MM.1S (cell line): ENCODE measurements at regions not wholly inside any gene's neighbourhood (a gene's known extent, or its start where the extent isn't known, plus 50 kb on each side); places are given as distances from the start of the nearest gene placed in this dataset.

Experiments used
- DNase-seq: peaks from one replicate; pipeline ENCODE4 v3.0.0-alpha.2; 2015
- H2AFZ ChIP-seq: fragments of 300-600 bp; sonication (generic); 2 replicates; pipeline ENCODE4 v1.6.0; 2016; ENCODE audit warnings: antibody characterized with exemption, low read length
- H3F3A ChIP-seq: fragments of 300-600 bp; sonication (generic); 2 replicates; pipeline ENCODE4 v1.6.1; 2016; ENCODE audit warnings: mild to moderate bottlenecking, antibody characterized with exemption, low read length, moderate library complexity, mixed read lengths; ENCODE audit not compliant: insufficient read depth
- H3K27ac ChIP-seq: fragments of 300-600 bp; sonication (generic); 2 replicates; pipeline ENCODE4 v1.5.1; 2016; ENCODE audit warnings: mild to moderate bottlenecking, low read length
- H3K27me3 ChIP-seq: fragments of 300-600 bp; sonication (generic); replicated peaks from 2 replicates; pipeline ENCODE4 v1.6.0; 2016; ENCODE audit warnings: low read length; ENCODE audit not compliant: insufficient read depth
- H3K36me3 ChIP-seq: fragments of 300-600 bp; sonication (generic); replicated peaks from 2 replicates; pipeline ENCODE4 v1.6.1; 2016; ENCODE audit warnings: mild to moderate bottlenecking, low read length, mixed read lengths; ENCODE audit not compliant: insufficient read depth
- H3K4me1 ChIP-seq: fragments of 300-600 bp; sonication (generic); 2 replicates; pipeline ENCODE4 v1.6.1; 2016; ENCODE audit warnings: low read length, mixed read lengths
- H3K4me2 ChIP-seq: fragments of 300-600 bp; sonication (generic); 2 replicates; pipeline ENCODE4 v1.6.0; 2016; ENCODE audit warnings: low read depth, low read length
- H3K4me3 ChIP-seq: fragments of 300-600 bp; sonication (generic); 2 replicates; pipeline ENCODE4 v1.5.1; 2016; ENCODE audit warnings: low read length, mixed read lengths
- H3K79me2 ChIP-seq: fragments of 300-600 bp; sonication (generic); 2 replicates; pipeline ENCODE4 v1.6.1; 2016; ENCODE audit warnings: mixed run types, low read length, mixed read lengths
- H3K9ac ChIP-seq: fragments of 300-600 bp; sonication (generic); 2 replicates; pipeline ENCODE4 v1.6.1; 2016; ENCODE audit warnings: low read length, mixed read lengths
- H3K9me2 ChIP-seq: fragments of 300-600 bp; sonication (generic); replicated peaks from 2 replicates; pipeline ENCODE4 v1.6.1; 2016; ENCODE audit warnings: mild to moderate bottlenecking, low read length, mixed read lengths; ENCODE audit not compliant: insufficient read depth
- H3K9me3 ChIP-seq: fragments of 300-600 bp; sonication (generic); replicated peaks from 2 replicates; pipeline ENCODE4 v1.6.1; 2016; ENCODE audit warnings: mild to moderate bottlenecking, low read length, mixed read lengths; ENCODE audit not compliant: insufficient read depth
- H4K20me1 ChIP-seq: fragments of 300-600 bp; sonication (generic); 2 replicates; pipeline ENCODE4 v1.6.1; 2016; ENCODE audit warnings: mild to moderate bottlenecking, low read length, moderate library complexity, mixed read lengths; ENCODE audit not compliant: insufficient read depth
- CTCF ChIP-seq: fragments of 300-600 bp; sonication (generic); IDR thresholded peaks from 2 replicates; pipeline ENCODE4 v1.5.1; 2016; ENCODE audit warnings: antibody characterized with exemption, low read length, mixed read lengths
- EZH2 ChIP-seq: fragments of 300-600 bp; sonication (generic); optimal IDR thresholded peaks from 2 replicates; pipeline ENCODE3; 2017; ENCODE audit warnings: low read depth, mild to moderate bottlenecking, antibody characterized with exemption, low read length, mixed read lengths
- EZH2phosphoT487 ChIP-seq: fragments of 300-600 bp; sonication (generic); IDR thresholded peaks from 2 replicates; pipeline ENCODE4 v1.6.1; 2018; ENCODE audit warnings: antibody characterized with exemption, low read length

GRCh38 chr15:63444611-63445010, 59.8 kb upstream of the USP3 start:
- H2AFZ ChIP-seq: no peak overlapping the region
- no peak for TF ChIP-seq EZH2
- TF ChIP-seq EZH2phosphoT487: no peak
- no peak for TF ChIP-seq CTCF

GRCh38 chr15:63446255-63446654, 58.1 kb upstream of the USP3 start:
- H3K36me3 ChIP-seq: no peaks in the 10 kb centered on the region
- no peaks in the 10 kb centered on the region for H3K9me2 ChIP-seq
- no peak overlapping the region for H3K27ac ChIP-seq
- H3K4me3 ChIP-seq: no peak overlapping the region
- no peaks in the 10 kb centered on the region for H3F3A ChIP-seq
- no peak overlapping the region for H2AFZ ChIP-seq
- no peaks in the 10 kb centered on the region for H3K27me3 ChIP-seq
- TF ChIP-seq EZH2 (no peak), EZH2phosphoT487 (no peak), CTCF (no peak)
- no peak for DNase-seq
- no peaks in the 10 kb centered on the region for H3K9me3 ChIP-seq
- H3K4me2 ChIP-seq: no peak overlapping the region
- H3K79me2 ChIP-seq: no peaks in the 10 kb centered on the region
- no peaks in the 10 kb centered on the region for H3K4me1 ChIP-seq
- no peaks in the 10 kb centered on the region for H4K20me1 ChIP-seq
- H3K9ac ChIP-seq: no peak overlapping the region

More at GRCh38 chr15:63444611-63445010, 59.8 kb upstream of the USP3 start:
- Histone ChIP-seq H3K4me1 (no peaks in the 10 kb centered on the region), H3K9ac (no peak overlapping the region), H3K27ac (no peak overlapping the region), H3K27me3 (no peaks in the 10 kb centered on the region), H3K9me2 (no peaks in the 10 kb centered on the region), H3K4me3 (no peak overlapping the region), H3K36me3 (no peaks in the 10 kb centered on the region), H3F3A (no peaks in the 10 kb centered on the region), H3K79me2 (no peaks in the 10 kb centered on the region), H3K9me3 (no peaks in the 10 kb centered on the region), H3K4me2 (no peak overlapping the region), H4K20me1 (no peaks in the 10 kb centered on the region)
- no peak for DNase-seq

GRCh38 chr15:63447017-63447676, 57.2 kb upstream of the USP3 start:
- no peak overlapping the region for H3K27ac ChIP-seq
- no peaks in the 10 kb centered on the region for H3F3A ChIP-seq
- TF ChIP-seq EZH2 (no peak), CTCF (no peak), EZH2phosphoT487 (no peak)
- H3K4me2 ChIP-seq: no peak overlapping the region
- no peaks in the 10 kb centered on the region for H3K36me3 ChIP-seq
- H3K79me2 ChIP-seq: no peaks in the 10 kb centered on the region
- no peaks in the 10 kb centered on the region for H3K4me1 ChIP-seq
- no peak for DNase-seq
- H3K9me2 ChIP-seq: no peaks in the 10 kb centered on the region
- H4K20me1 ChIP-seq: no peaks in the 10 kb centered on the region
- no peak overlapping the region for H2AFZ ChIP-seq
- H3K9me3 ChIP-seq: no peaks in the 10 kb centered on the region
- no peaks in the 10 kb centered on the region for H3K27me3 ChIP-seq
- no peak overlapping the region for H3K9ac ChIP-seq
- H3K4me3 ChIP-seq: no peak overlapping the region
